K562 (cell line): ENCODE measurements at regions not wholly inside any gene's neighbourhood (a gene's known extent, or its start where the extent isn't known, plus 50 kb on each side); places are given as distances from the start of the nearest gene placed in this dataset.
"Not testable (repeated sequence)": the region's sequence is repeated elsewhere in the genome, so short reads cannot be mapped to it uniquely, and the experiment has no call there.

ENCODE experiments used
- ATAC-seq: fragments of 200-7000 bp; cut with Tn5 transposase; 3 replicates; pipeline ENCODE4 v1.9.1; 2020; ENCODE audit warnings: moderate library complexity
- BruUV-seq: library from RNA; stranded (reverse); fragments of 400-500 nt; replicated peaks from 2 replicates; lab custom pipeline; 2021; lab: Mats Ljungman, UMichigan
- CTCF ChIA-PET: fragments of 300-600 bp; formaldehyde crosslinking; extraction: SDS; loops from one replicate; lab custom pipeline; 2021; ENCODE audit warnings: low intra/inter-chr PET ratio; lab: Yijun Ruan, JAX
- POLR2A ChIA-PET: fragments of 300-600, 350-650 bp; sonication (Branson Sonifier 250); formaldehyde crosslinking; extraction: SDS; loops from one replicate; lab custom pipeline; 2021; ENCODE audit warnings: antibody characterized with exemption, inconsistent platforms; lab: Yijun Ruan, JAX
- DNase-seq, 4 experiments: peaks; one replicate each; pipeline versions ENCODE4 v3.0.0 to v3.0.0-alpha.2; 2011 to 2018; ENCODE audit warnings: low spot score in 3 of 4, mixed read lengths in 3 of 4; ENCODE audit errors: extremely low read depth in 1 of 4
- FAIRE-seq: peaks from 2 replicates; lab custom pipeline; 2011; peaks lifted over from hg19 to GRCh38; lab: Jason Lieb, UNC
- H2AFZ ChIP-seq: 2 replicates; pipeline ENCODE4 v1.6.0; 2011; ENCODE audit warnings: low read depth, low read length, control low read depth, inconsistent platforms
- H3K27ac ChIP-seq: fragments of 200-600 bp; 3 replicates; pipeline ENCODE4 v1.8.0; 2011; ENCODE audit warnings: low read depth, mild to moderate bottlenecking, control low read depth, inconsistent platforms, low read length, moderate library complexity, mixed read lengths; ENCODE audit errors: extremely low read depth
- H3K27me3 ChIP-seq, 2 experiments: fragments of 300-600 bp in 1 of 2; 2 replicates in 1 of 2; 3 replicates in 1 of 2; pipeline versions ENCODE4 v1.6.0 to v1.8.0; 2011; ENCODE audit warnings: inconsistent platforms in 2 of 2, low read length in 2 of 2, mild to moderate bottlenecking in 1 of 2, mixed read lengths in 1 of 2, moderate library complexity in 1 of 2; ENCODE audit not compliant: control insufficient read depth in 2 of 2, insufficient read depth in 2 of 2
- H3K36me3 ChIP-seq: fragments of 300-600 bp; 3 replicates; pipeline ENCODE4 v1.8.0; 2011; ENCODE audit warnings: mild to moderate bottlenecking, low read length, inconsistent platforms; ENCODE audit not compliant: control insufficient read depth, insufficient read depth
- H3K4me1 ChIP-seq, 2 experiments: fragments of 200-600 bp in 1 of 2; replicated peaks in 1 of 2; 2 replicates in 1 of 2; 3 replicates in 1 of 2; pipeline versions ENCODE4 v1.5.1 to v1.8.0; 2011; ENCODE audit warnings: inconsistent platforms in 2 of 2, low read length in 2 of 2, mild to moderate bottlenecking in 1 of 2, mixed read lengths in 1 of 2, moderate library complexity in 1 of 2; ENCODE audit not compliant: control insufficient read depth in 2 of 2, insufficient read depth in 2 of 2
- H3K4me2 ChIP-seq: 2 replicates; pipeline ENCODE4 v1.6.1; 2011; ENCODE audit warnings: low read length, control low read depth, inconsistent platforms, mixed read lengths; ENCODE audit not compliant: insufficient read depth
- H3K4me3 ChIP-seq: fragments of 200-600 bp; sonication (generic), shearing (Covaris generic); 2 replicates; pipeline ENCODE4 v1.5.1; 2016; ENCODE audit warnings: control low read depth, inconsistent platforms
- H3K79me2 ChIP-seq: fragments of 200-600 bp; 3 replicates; pipeline ENCODE4 v1.8.0; 2011; ENCODE audit warnings: low read length, inconsistent platforms; ENCODE audit not compliant: control insufficient read depth, insufficient read depth
- H3K9ac ChIP-seq, 2 experiments: 2 replicates each; pipeline versions ENCODE4 v1.6.0 to v1.6.1; 2011; ENCODE audit warnings: low read depth in 2 of 2, low read length in 2 of 2, control low read depth in 1 of 2, inconsistent platforms in 1 of 2, mild to moderate bottlenecking in 1 of 2, mixed read lengths in 1 of 2; ENCODE audit not compliant: insufficient read depth in 1 of 2
- H3K9me1 ChIP-seq: one replicate; pipeline ENCODE4 v1.6.0; 2011; ENCODE audit warnings: inconsistent platforms, mild to moderate bottlenecking, low read length, moderate library complexity; ENCODE audit not compliant: control insufficient read depth, insufficient read depth
- H3K9me3 ChIP-seq: replicated peaks from 2 replicates; pipeline ENCODE4 v1.5.1; 2011; ENCODE audit warnings: low read depth, low read length, inconsistent platforms; ENCODE audit not compliant: control insufficient read depth, insufficient read depth
- H4K20me1 ChIP-seq: replicated peaks from 2 replicates; pipeline ENCODE4 v1.6.1; 2011; ENCODE audit warnings: low read length, inconsistent platforms, mixed read lengths; ENCODE audit not compliant: control insufficient read depth, insufficient read depth
- BCOR ChIP-seq: fragments of 450-650 bp; IDR thresholded peaks from 2 replicates; pipeline ENCODE4 v1.6.1; 2016
- GATAD2A ChIP-seq: fragments of 450-650 bp; IDR thresholded peaks from 2 replicates; pipeline ENCODE4 v1.6.1; 2017
- KDM1A ChIP-seq, 2 experiments: fragments of 450-650 bp; IDR thresholded peaks; 2 replicates each; pipeline ENCODE4 v1.6.1; 2016; ENCODE audit warnings: mild to moderate bottlenecking in 2 of 2
- MEIS2 ChIP-seq: fragments of 450-650 bp; IDR thresholded peaks from 2 replicates; pipeline ENCODE4 v1.6.1; 2014; ENCODE audit warnings: mild to moderate bottlenecking; ENCODE audit not compliant: partially characterized antibody
- ZNF277 ChIP-seq: fragments of 250-450 bp; sonication (Bioruptor Pico); IDR thresholded peaks from 2 replicates; pipeline ENCODE4 v1.8.0; 2022; ENCODE audit warnings: inconsistent platforms, mild to moderate bottlenecking, moderate library complexity, borderline replicate concordance
- WGBS: fragments of 100-300 bp; shearing (Covaris generic); methylation state at CpG from one replicate; pipeline ENCODE4 v1.1.6; 2016; ENCODE audit warnings: low coverage, mixed read lengths; ENCODE audit not compliant: insufficient coverage; ENCODE audit errors: missing lambda C conversion rate; 5-methylcytosine and 5-hydroxymethylcytosine counted together
- in situ Hi-C: fragments of 300-500 bp; cut with MboI; formaldehyde crosslinking; loops from 4 replicates; pipeline ENCODE4 v1.15.0; 2018; ENCODE audit warnings: inconsistent platforms, mixed read lengths
- intact Hi-C: fragments of 100-400 bp; cut with micrococcal nuclease; formaldehyde crosslinking; loops from 2 replicates; pipeline ENCODE4 v1.14.2; 2022

GRCh38 chr12:30520285-30520684 is 175.4 kb downstream of the IPO8 start:
- intact Hi-C loops, H3K9me1 ChIP-seq, H2AFZ ChIP-seq, FAIRE-seq, H3K4me1 ChIP-seq, H3K4me2 ChIP-seq, BruUV-seq, CTCF ChIA-PET, DNase-seq, POLR2A ChIA-PET, H4K20me1 ChIP-seq, H3K27me3 ChIP-seq, H3K4me3 ChIP-seq, H3K9ac ChIP-seq, H3K79me2 ChIP-seq, H3K9me3 ChIP-seq, ATAC-seq, in situ Hi-C loops, H3K36me3 ChIP-seq, H3K27ac ChIP-seq: not testable (repeated sequence)
- no CpG with 5 or more reads among the region's 4 CpGs for WGBS
- TF ChIP-seq BCOR (peak; percentile 51; the same call in 1 of the 2 replicates), KDM1A (IDR thresholded peaks at IDR 0.05) (0 out of 4 replicates have a peak, but pooled peaks of 1 of the 2 experiments have one; percentile 8)

DNA sequence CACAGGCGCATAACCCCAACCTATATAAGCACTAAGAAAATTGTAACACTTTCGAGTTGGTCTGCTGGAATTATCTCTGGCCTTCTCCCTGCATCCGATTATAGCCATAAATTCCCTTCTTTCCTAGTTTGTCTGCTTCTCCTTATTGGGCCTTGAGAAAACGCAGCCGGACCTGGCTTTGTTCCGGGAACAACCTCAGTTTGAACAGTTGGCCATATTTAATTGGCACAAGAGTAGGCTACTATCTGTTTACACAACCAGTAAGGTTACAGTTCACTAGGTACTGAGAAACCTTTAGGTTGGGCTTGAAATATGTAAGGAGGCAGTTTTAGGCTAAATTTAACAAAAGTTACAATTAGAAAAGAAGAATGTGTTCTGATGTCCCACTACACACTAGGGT is 176.1 kb downstream of the IPO8 start:
- ATAC-seq (no peak), FAIRE-seq (no peak), DNase-seq (no peak)
- Histone ChIP-seq H3K9ac (no peak overlapping the region), H3K9me1 (no peaks in the 10 kb centered on the region), H3K27me3 (no peaks in the 10 kb centered on the region), H3K4me2 (no peak overlapping the region; the same call in 1 of the 2 replicates), H3K79me2 (no peaks in the 10 kb centered on the region), H3K27ac (no peak overlapping the region), H2AFZ (no peak overlapping the region), H3K4me1 (no peaks in the 10 kb centered on the region), H4K20me1 (no peaks in the 10 kb centered on the region), H3K4me3 (no peak overlapping the region), H3K36me3 (no peaks in the 10 kb centered on the region), H3K9me3 (no peaks in the 10 kb centered on the region)
- BruUV-seq = no TSS peak
- TF ChIP-seq MEIS2 (no peak), ZNF277 (CRISPR knock-in tag) (no peak), GATAD2A (no peak)
- ChIA-PET POLR2A (interaction anchor here (0.6 to 1.8 kb wide), 2 partner anchors 11 to 12 kb away, joined by 3 to 4 read pairs; no protein-coding TSS in a partner anchor), CTCF (no interaction called here)
- 84% methylated on average over 6 of the region's 6 CpGs for WGBS
- intact Hi-C loops (loop anchor here (5.0 kb wide), 1 partner anchor 288 kb away; no protein-coding TSS in a partner anchor), in situ Hi-C loops (no loop called here)
